GM12878 (cell line): ENCODE measurements at regions not wholly inside any gene's neighbourhood (a gene's known extent, or its start where the extent isn't known, plus 50 kb on each side); places are given as distances from the start of the nearest gene placed in this dataset.

Experiments
- ATAC-seq: fragments of 200-7000 bp; cut with Tn5 transposase; 3 replicates; pipeline ENCODE4 v1.9.1; 2020; ENCODE audit warnings: mild to moderate bottlenecking, moderate library complexity
- BruUV-seq: library from RNA; stranded (reverse); fragments of 400-500 nt; replicated peaks from 2 replicates; lab custom pipeline; 2021; lab: Mats Ljungman, UMichigan
- CTCF ChIA-PET: fragments of 300-600 bp; sonication (Branson Sonifier 250); formaldehyde crosslinking; extraction: SDS; loops from one replicate; lab custom pipeline; 2021; ENCODE audit warnings: inconsistent platforms; lab: Yijun Ruan, JAX
- POLR2A ChIA-PET: fragments of 350-600 bp; formaldehyde crosslinking; extraction: SDS; loops from one replicate; lab custom pipeline; 2021; ENCODE audit warnings: inconsistent platforms; lab: Charles Lee
- RAD21 ChIA-PET: fragments of 300-600 bp; sonication (Branson Sonifier 250); formaldehyde crosslinking; loops from one replicate; lab custom pipeline; 2023; ENCODE audit warnings: antibody characterized with exemption; ENCODE audit not compliant: unreplicated experiment; lab: Charles Lee
- SMC1A ChIA-PET: fragments of 300-600 bp; sonication (Branson Sonifier 250); formaldehyde crosslinking; loops from one replicate; lab custom pipeline; 2023; ENCODE audit not compliant: unreplicated experiment, uncharacterized antibody; lab: Charles Lee
- DNase-seq: peaks from one replicate; pipeline ENCODE4 v3.0.0-alpha.2; 2011; ENCODE audit warnings: low read depth, low spot score
- FAIRE-seq: peaks from 3 replicates; lab custom pipeline; 2011; peaks lifted over from hg19 to GRCh38; lab: Jason Lieb, UNC
- H2AFZ ChIP-seq: 2 replicates; pipeline ENCODE4 v1.6.0; 2011; ENCODE audit warnings: low read depth, low read length, control low read depth; ENCODE audit not compliant: control insufficient read depth
- H3K27ac ChIP-seq: 2 replicates; pipeline ENCODE4 v1.5.1; 2011; ENCODE audit warnings: control low read depth; ENCODE audit not compliant: control insufficient read depth, insufficient read depth
- H3K27me3 ChIP-seq, 2 experiments: replicated peaks in 1 of 2; 2 replicates each; pipeline versions ENCODE4 v1.6.0 to v1.6.1; 2011; ENCODE audit warnings: low read length in 1 of 2; ENCODE audit not compliant: control insufficient read depth in 2 of 2, insufficient read depth in 2 of 2
- H3K36me3 ChIP-seq, 2 experiments: 2 replicates each; pipeline ENCODE4 v1.5.1; 2011; ENCODE audit warnings: low read length in 1 of 2; ENCODE audit not compliant: control insufficient read depth in 2 of 2, insufficient read depth in 2 of 2
- H3K4me1 ChIP-seq: 2 replicates; pipeline ENCODE4 v1.6.1; 2011; ENCODE audit warnings: mild to moderate bottlenecking, low read length, moderate library complexity, mixed read lengths; ENCODE audit not compliant: control insufficient read depth, insufficient read depth
- H3K4me2 ChIP-seq: 2 replicates; pipeline ENCODE4 v1.6.0; 2011; ENCODE audit warnings: control low read depth; ENCODE audit not compliant: control insufficient read depth, insufficient read depth
- H3K4me3 ChIP-seq: fragments of 200-600 bp; sonication (generic); 2 replicates; pipeline ENCODE4 v1.5.1; 2016
- H3K79me2 ChIP-seq: 2 replicates; pipeline ENCODE4 v1.6.0; 2011; ENCODE audit warnings: low read length; ENCODE audit not compliant: control insufficient read depth, insufficient read depth
- H3K9ac ChIP-seq: 2 replicates; pipeline ENCODE4 v1.8.0; 2011; ENCODE audit warnings: low read length, control low read depth, mixed read lengths; ENCODE audit not compliant: control insufficient read depth, insufficient read depth
- H3K9me3 ChIP-seq: replicated peaks from 3 replicates; pipeline ENCODE4 v1.5.1; 2011; ENCODE audit warnings: mild to moderate bottlenecking, low read length; ENCODE audit not compliant: control insufficient read depth, insufficient read depth
- H4K20me1 ChIP-seq: 2 replicates; pipeline ENCODE4 v1.6.0; 2011; ENCODE audit not compliant: control insufficient read depth, insufficient read depth
- BRCA1 ChIP-seq: IDR thresholded peaks from 2 replicates; pipeline ENCODE4 v1.6.1; 2011; ENCODE audit warnings: low read depth, low read length, improper control_type of control experiment
- CBX3 ChIP-seq: fragments of 200-600 bp; sonication (generic); IDR thresholded peaks from 2 replicates; pipeline ENCODE4 v1.6.1; 2016; ENCODE audit warnings: low read depth, borderline replicate concordance
- CEBPB ChIP-seq, 2 experiments: fragments of 150-350 bp in 1 of 2; IDR thresholded peaks; 2 replicates each; pipeline ENCODE4 v1.6.1; 2012 to 2014; ENCODE audit warnings: low read depth in 2 of 2, low read length in 2 of 2, borderline replicate concordance in 1 of 2, inconsistent platforms in 1 of 2
- FOXM1 ChIP-seq: IDR thresholded peaks from 2 replicates; pipeline ENCODE4 v1.6.1; 2012; ENCODE audit warnings: low read depth, mild to moderate bottlenecking, inconsistent platforms, low read length, moderate library complexity
- HDAC6 ChIP-seq: fragments of 200-600 bp; sonication (generic); IDR thresholded peaks from one replicate; pipeline ENCODE4 v1.8.0; 2017; ENCODE audit warnings: antibody characterized with exemption; ENCODE audit not compliant: unreplicated experiment
- HDGF ChIP-seq: fragments of 450-650 bp; IDR thresholded peaks from 2 replicates; pipeline ENCODE4 v1.6.1; 2016; ENCODE audit warnings: antibody characterized with exemption
- IRF5 ChIP-seq: fragments of 450-650 bp; IDR thresholded peaks from 2 replicates; pipeline ENCODE4 v1.6.1; 2017; ENCODE audit warnings: borderline replicate concordance
- MEF2A ChIP-seq: IDR thresholded peaks from 2 replicates; pipeline ENCODE4 v1.6.1; 2011; ENCODE audit warnings: low read depth, mild to moderate bottlenecking, low read length, moderate library complexity; ENCODE audit not compliant: insufficient read depth
- PML ChIP-seq: IDR thresholded peaks from 2 replicates; pipeline ENCODE4 v1.6.1; 2012; ENCODE audit warnings: low read length, inconsistent platforms
- POU2F2 ChIP-seq: IDR thresholded peaks from 3 replicates; pipeline ENCODE4 v1.6.1; 2011; ENCODE audit warnings: low read depth, mild to moderate bottlenecking, low read length, borderline replicate concordance
- SIX5 ChIP-seq: IDR thresholded peaks from 2 replicates; pipeline ENCODE4 v1.6.1; 2011; ENCODE audit warnings: mild to moderate bottlenecking, low read depth, low read length, moderate library complexity; ENCODE audit not compliant: severe bottlenecking
- SMAD1 ChIP-seq: fragments of 450-650 bp; IDR thresholded peaks from 2 replicates; pipeline ENCODE4 v1.6.1; 2018; ENCODE audit warnings: mild to moderate bottlenecking, low read depth; ENCODE audit not compliant: partially characterized antibody
- SMC3 ChIP-seq: IDR thresholded peaks from 2 replicates; pipeline ENCODE4 v1.6.1; 2011; ENCODE audit warnings: low read length, improper control_type of control experiment, borderline replicate concordance
- SUPT20H ChIP-seq: IDR thresholded peaks from 2 replicates; pipeline ENCODE4 v1.6.1; 2011; ENCODE audit warnings: low read depth, mild to moderate bottlenecking, low read length, moderate library complexity, borderline replicate concordance; ENCODE audit not compliant: control insufficient read depth
- TAF1 ChIP-seq: IDR thresholded peaks from 2 replicates; pipeline ENCODE4 v1.6.1; 2011; ENCODE audit warnings: mild to moderate bottlenecking, low read depth, low read length, borderline replicate concordance
- TBL1XR1 ChIP-seq: IDR thresholded peaks from 2 replicates; pipeline ENCODE4 v1.6.1; 2012; ENCODE audit warnings: low read depth, low read length, improper control_type of control experiment
- TCF3 ChIP-seq: IDR thresholded peaks from 2 replicates; pipeline ENCODE4 v1.6.1; 2012; ENCODE audit warnings: low read depth, mild to moderate bottlenecking, low read length, borderline replicate concordance; ENCODE audit not compliant: insufficient read depth
- ZNF24 ChIP-seq: fragments of 450-650 bp; IDR thresholded peaks from 2 replicates; pipeline ENCODE4 v1.6.1; 2017; ENCODE audit warnings: antibody characterized with exemption, mild to moderate bottlenecking
- WGBS: methylation state at CpG from one replicate; pipeline ENCODE4 v1.1.6; 2016; ENCODE audit warnings: low lambda C conversion rate; ENCODE audit not compliant: insufficient replicate concordance, insufficient coverage; ENCODE audit errors: missing lambda C conversion rate; 5-methylcytosine and 5-hydroxymethylcytosine counted together
- in situ Hi-C: fragments of 300-500 bp; cut with MboI; formaldehyde crosslinking; loops from 9 replicates; pipeline ENCODE4 v1.14.3; 2018; ENCODE audit warnings: mixed read lengths
- intact Hi-C: fragments of 100-400 bp; cut with micrococcal nuclease; formaldehyde crosslinking; loops from one replicate; pipeline ENCODE4 v1.14.2; 2022; ENCODE audit not compliant: unreplicated experiment
- TF ChIP-seq, protein P1 (sequence below): IDR thresholded peaks from 2 replicates; pipeline ENCODE4 v1.6.1; 2011; ENCODE audit warnings: borderline replicate concordance, low read depth, mild to moderate bottlenecking, moderate library complexity, mixed read lengths, low read length; ENCODE audit not compliant: insufficient read depth; ENCODE audit errors: extremely low read length
- TF ChIP-seq, protein P2 (sequence below): fragments of 450-650 bp; IDR thresholded peaks from 2 replicates; pipeline ENCODE4 v1.6.1; 2017; ENCODE audit warnings: mild to moderate bottlenecking

DNA sequence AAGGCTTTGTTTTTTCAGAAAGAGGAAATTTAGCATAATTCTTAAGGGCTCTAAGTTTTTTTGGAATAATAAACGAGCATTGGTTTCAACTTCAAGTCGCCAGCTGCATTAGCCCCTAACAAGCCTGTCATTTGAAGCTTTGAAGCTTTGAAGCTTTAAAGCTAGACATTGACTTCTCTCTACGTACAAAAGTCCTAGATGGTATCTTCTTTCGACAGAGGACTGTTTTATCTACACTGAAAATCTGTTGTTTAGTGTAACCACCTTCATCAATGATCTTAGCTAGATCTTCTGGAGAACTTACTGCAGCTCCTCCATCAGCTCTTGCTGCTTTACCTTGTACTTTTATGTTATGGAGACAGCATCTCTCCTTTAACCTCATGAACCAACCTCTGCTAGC is 79.6 kb upstream of the TMEM72 start (continued):
- no peak for TF ChIP-seq CEBPB (IDR thresholded peaks at IDR 0.05; ENCODE audit: borderline replicate concordance in 1 of 2, low read depth in 2 of 2, low read length in 2 of 2)
- no peak for TF ChIP-seq TCF3
- TF ChIP-seq TAF1, result no peak
- no peak for TF ChIP-seq SMC3

DNA sequence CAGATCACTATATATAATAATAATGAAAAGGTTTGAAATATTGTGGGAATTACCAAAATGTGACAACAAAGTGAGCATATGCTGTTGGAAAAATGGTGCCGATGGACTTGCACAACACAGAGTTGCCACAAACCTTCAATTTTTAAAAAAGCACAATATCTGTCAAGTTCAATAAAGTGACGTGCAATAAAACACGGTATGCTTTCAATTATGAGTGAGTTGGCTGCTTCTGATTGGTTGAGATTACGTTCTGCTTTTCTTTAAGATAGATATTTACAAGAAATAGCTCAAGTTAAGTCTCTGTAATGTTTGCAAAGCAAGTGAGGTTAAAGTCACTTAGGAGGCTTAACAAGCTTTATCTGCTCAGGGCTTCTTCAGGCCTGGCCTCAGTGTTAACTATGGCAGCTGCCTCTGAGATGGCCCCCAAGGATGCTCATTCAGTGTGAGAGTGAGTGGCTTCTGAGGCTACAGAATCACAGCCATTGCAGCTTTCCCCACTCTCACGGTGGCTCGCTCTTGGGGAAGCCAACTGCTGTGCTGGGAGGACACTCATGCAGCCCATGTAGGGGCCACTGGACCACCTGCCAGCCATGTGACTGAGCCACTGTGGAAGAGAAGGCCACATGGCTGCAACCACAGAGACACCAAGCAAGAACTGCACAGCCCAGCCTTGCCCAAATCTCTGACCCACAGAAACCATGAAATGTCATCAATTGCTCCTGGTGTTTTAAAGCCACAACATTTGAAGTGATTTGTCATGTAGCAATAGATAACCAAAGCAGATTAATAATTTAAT is 78.3 kb upstream of the TMEM72 start:
- Histone ChIP-seq H3K27me3 (0 out of 4 replicates have a peak, but pooled peaks cover 0 to 2% of the 10 kb centered on the region in 2 experiments), H3K79me2 (no peaks in the 10 kb centered on the region), H3K9me3 (no peaks in the 10 kb centered on the region), H3K9ac (no peak overlapping the region), H4K20me1 (no peaks in the 10 kb centered on the region), H3K36me3 (no peaks in the 10 kb centered on the region), H3K27ac (no peak overlapping the region), H3K4me2 (no peak overlapping the region), H3K4me3 (no peak overlapping the region), H3K4me1 (no peaks in the 10 kb centered on the region), H2AFZ (no peak overlapping the region)
- DNase-seq (no peak), FAIRE-seq (no peak), ATAC-seq (no peak)
- ChIA-PET SMC1A (no interaction called here), CTCF (no interaction called here), POLR2A (no interaction called here), RAD21 (no interaction called here)
- intact Hi-C loops (loop anchor here (2.0 kb wide), 1 partner anchor 20 kb away; no protein-coding TSS in a partner anchor), in situ Hi-C loops (no loop called here)
- no TSS peak for BruUV-seq
- WGBS, result 32% methylated on average over 6 of the region's 6 CpGs
- TF ChIP-seq, protein P1, sequence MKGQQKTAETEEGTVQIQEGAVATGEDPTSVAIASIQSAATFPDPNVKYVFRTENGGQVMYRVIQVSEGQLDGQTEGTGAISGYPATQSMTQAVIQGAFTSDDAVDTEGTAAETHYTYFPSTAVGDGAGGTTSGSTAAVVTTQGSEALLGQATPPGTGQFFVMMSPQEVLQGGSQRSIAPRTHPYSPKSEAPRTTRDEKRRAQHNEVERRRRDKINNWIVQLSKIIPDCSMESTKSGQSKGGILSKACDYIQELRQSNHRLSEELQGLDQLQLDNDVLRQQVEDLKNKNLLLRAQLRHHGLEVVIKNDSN, result no peak
- TF ChIP-seq PML (no peak), HDGF (no peak), TBL1XR1 (no peak), BRCA1 (no peak), CBX3 (no peak), SIX5 (no peak), FOXM1 (no peak), MEF2A (no peak), ZNF24 (no peak), SUPT20H (no peak), HDAC6 (no peak), SMAD1 (no peak), IRF5 (no peak), POU2F2 (no peak)
- TF ChIP-seq, protein P2, sequence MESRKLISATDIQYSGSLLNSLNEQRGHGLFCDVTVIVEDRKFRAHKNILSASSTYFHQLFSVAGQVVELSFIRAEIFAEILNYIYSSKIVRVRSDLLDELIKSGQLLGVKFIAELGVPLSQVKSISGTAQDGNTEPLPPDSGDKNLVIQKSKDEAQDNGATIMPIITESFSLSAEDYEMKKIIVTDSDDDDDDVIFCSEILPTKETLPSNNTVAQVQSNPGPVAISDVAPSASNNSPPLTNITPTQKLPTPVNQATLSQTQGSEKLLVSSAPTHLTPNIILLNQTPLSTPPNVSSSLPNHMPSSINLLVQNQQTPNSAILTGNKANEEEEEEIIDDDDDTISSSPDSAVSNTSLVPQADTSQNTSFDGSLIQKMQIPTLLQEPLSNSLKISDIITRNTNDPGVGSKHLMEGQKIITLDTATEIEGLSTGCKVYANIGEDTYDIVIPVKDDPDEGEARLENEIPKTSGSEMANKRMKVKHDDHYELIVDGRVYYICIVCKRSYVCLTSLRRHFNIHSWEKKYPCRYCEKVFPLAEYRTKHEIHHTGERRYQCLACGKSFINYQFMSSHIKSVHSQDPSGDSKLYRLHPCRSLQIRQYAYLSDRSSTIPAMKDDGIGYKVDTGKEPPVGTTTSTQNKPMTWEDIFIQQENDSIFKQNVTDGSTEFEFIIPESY, result no peak
